GM19452 (cell line): ENCODE measurements at regions not wholly inside any gene's neighbourhood (a gene's known extent, or its start where the extent isn't known, plus 50 kb on each side); places are given as distances from the start of the nearest gene placed in this dataset.

Experiments
- ATAC-seq: cut with Tn5 transposase; IDR thresholded peaks from one replicate; pipeline ENCODE4 v1.9.1; 2021; ENCODE audit not compliant: unreplicated experiment

DNA sequence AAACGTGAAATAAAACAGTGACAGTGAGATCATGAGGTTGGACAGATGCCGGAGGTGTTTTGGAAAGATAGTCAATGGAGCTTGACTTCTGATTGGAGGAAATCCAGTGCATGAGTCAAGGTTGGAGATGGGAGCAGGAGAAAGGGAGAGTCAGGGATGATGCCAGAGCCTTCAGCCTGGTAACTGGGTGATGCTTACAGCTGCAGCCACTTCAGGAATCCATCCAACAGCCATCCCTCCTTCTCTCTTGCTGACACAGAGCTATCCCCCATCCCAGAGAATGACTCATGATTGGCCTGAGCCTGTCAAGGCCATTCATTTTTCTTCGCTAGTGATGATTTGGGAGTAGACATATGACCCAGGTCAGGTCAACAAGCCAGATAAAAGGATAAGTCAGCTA lies 112.8 kb downstream of the SAMD5 start:
- ATAC-seq: no peak

DNA sequence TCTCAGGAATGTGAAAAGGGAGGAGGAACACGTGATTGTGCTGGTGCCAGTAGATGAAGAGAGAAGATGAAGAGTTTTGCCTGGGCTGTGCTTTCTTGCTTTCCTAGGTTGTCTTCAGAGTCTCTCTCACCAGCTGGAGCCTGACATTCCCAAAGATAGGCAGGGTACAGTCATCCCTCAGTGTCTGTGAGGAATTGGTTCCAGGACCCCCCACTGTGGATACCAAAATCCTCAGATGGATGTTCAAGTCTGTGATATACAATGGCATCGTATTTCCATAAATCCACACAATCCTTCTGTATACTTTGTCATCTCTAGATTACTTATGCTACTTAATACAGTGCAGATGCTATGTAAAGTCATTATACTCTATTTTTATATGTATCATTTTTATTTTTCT lies 113.5 kb downstream of the SAMD5 start:
- ATAC-seq: no peak

DNA sequence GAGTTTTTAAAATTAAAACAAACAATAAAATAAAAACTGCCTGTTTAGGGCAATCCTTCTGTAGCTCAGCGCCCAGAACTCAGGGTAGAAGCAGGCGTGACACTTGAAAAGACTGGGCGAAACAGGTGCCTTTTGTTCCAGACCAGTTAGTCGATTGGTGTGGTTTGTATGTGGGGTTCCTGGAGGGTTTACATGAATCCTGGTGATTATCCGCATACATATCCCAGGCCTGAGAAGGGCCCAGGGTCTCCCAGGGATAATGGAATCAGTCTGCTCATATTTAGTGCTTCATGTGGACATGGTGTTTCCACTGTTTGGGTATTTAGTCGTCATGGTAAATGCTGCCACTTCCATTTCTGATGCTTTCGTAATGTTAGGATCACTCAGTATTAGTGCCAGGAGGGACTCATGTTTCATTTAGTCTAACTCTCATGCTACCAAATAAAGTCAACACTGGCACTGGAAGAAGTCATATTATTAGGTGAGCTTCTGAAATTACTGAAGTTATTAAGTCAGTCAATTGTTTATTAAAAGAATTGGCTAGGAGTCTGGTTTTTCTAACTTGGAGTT lies 116.5 kb downstream of the SAMD5 start:
- no peak for ATAC-seq

DNA sequence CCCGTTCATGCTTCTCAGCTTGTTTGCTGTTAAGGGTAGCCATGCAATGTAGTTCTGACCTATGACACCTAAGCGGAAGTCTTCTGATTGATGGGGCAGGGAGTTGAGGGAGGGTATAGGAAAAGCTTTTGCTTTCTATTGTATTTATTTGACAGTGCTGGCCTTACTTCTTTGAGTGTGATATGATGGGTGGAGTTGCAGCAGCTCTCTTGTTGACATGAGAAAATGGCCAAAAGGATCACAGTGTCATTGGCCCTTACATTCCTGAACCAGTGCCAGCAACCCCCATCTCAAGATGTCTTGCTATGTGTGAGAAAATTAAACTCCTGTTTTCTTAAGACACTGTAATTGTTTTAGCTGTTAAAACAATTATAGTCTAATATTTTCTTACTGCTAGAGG lies 117.5 kb downstream of the SAMD5 start:
- ATAC-seq: no peak

DNA sequence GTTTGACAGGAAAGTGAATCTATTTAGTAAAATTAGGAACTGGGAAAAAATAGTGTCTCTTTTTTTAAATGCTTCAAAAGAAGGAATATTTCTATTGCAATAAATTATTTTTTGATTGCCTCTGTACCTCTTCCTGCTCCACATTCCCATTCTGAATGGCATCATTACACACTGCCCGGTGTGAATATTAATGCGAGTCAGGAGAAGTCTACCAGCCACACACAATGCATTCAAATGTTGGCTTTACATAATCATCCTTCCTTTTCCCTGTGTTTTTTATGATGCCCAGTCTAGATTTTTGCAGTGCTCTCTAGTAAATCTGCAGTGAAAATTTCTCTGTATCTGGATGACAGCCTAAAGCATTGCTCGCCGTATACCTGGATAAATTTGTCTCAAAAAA lies 118.9 kb downstream of the SAMD5 start:
- no peak for ATAC-seq

DNA sequence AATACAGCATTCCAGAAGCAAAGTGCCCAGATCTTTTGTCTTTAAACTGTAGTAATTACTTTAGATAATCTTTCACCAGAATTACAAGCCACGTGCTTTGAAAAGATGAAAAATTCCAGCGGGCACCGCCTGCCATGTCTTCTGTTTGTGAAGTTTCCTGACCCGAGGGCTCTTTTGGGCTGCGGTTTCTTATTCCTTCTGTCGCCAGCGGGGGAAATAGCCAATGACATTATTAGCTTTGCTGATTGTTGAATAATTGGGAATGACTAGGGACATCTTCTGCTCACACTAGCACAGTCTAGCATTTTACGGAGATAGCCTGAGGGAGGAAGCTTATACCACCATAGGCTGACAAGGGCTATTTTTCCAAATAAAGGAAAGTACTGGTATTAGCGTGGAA lies 124.7 kb downstream of the SAMD5 start:
- no peak for ATAC-seq

DNA sequence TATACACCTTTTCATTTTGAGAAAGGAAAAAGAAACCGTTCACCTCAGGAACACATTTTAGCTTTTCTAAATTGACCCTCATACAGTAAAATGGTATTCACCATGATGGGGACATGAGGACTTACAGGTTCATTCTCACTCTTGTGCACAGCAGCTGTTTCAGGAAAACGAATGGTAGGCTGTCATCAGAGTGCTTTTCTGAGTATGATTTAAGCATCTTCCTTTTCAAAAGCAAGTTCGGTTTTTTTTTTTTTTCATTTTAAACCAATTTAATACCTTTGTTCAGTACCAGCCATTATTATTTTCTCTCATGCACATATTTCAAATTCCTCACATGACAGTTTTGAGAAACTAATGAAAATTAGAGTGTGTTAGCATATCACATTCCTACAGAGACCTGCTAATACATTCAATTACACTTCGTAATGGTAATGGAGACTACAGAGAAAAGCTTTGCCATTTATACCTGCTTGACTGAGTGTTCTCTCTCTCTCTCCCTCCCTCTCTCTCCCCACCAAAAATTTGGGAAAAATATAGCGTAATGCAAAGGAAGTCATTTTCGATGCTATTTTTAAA lies 129.2 kb downstream of the SAMD5 start:
- ATAC-seq: no peak

DNA sequence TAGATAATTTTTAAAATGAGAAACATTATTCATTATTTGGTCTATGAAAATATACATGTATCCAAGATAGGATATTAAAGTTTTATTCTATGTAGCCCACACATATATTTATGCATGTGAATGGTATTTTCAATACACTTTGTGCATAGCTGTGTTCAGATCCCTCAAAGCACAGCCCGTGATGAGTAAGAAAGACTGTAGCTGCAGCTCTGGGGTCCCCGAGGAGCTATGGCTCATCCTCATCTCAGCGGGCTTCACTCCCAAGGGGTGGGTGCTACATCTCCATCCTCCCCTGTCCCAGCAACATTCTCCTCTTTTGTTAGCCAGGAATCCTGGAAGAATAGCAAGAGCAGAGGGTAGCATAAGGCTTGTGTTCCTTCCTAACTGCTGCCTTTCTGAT lies 130.8 kb downstream of the SAMD5 start:
- no peak for ATAC-seq

DNA sequence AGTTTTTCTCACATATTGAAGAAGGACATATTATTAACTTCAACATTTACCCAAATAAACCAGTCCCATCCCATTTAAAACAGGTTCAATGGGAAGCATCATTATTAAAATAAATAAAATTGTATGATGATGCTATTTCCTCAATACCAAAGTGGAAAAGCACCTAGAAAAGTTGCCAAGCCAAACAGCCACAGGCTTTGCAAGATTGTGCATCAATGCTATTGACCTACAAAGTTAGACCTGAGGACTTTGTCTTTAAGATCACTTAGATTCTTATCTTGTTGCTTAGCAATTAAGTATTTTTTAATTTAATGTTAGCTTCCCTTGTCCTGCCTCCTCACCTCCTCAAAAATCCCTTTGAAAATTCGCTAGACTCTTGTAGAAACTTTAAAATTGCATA lies 132.1 kb downstream of the SAMD5 start:
- ATAC-seq: no peak

DNA sequence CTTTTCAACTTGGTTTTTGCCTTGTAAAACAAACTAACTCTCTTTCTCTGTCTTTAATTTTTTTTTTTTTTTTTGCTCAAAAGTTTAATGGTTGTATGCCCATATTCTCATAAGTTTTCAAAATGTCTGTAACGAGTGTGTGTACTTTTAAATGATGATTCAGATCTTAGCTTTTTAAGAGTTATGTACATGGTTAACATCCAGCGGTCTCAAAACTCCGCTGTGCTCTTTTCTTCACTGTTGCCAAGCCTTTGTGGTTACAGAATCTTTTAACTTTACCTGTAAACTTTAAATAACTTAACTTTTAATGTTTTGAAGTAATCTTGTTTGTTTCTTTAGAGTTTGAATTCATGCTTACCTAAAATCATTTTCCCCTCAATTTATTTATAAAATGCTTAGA lies 133.0 kb downstream of the SAMD5 start:
- ATAC-seq: no peak

DNA sequence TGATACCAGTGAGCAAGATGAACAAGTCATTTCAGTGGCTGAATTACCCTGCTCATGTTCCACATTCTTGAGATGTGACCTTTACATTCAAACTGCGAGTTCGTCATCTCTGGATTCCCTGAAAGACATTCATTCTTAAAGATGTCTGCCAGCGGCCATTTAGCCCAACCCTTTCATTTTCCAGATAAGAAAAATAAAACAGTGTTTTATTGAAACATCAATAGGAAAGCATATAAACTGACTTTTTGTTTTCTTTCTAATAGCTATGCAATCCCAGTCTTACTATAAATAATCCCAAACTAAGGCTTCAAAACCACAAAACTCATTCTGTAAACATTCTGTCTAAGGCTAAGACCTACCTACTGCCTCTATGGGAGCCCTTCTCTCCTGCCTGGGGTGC lies 134.0 kb downstream of the SAMD5 start:
- ATAC-seq: no peak

DNA sequence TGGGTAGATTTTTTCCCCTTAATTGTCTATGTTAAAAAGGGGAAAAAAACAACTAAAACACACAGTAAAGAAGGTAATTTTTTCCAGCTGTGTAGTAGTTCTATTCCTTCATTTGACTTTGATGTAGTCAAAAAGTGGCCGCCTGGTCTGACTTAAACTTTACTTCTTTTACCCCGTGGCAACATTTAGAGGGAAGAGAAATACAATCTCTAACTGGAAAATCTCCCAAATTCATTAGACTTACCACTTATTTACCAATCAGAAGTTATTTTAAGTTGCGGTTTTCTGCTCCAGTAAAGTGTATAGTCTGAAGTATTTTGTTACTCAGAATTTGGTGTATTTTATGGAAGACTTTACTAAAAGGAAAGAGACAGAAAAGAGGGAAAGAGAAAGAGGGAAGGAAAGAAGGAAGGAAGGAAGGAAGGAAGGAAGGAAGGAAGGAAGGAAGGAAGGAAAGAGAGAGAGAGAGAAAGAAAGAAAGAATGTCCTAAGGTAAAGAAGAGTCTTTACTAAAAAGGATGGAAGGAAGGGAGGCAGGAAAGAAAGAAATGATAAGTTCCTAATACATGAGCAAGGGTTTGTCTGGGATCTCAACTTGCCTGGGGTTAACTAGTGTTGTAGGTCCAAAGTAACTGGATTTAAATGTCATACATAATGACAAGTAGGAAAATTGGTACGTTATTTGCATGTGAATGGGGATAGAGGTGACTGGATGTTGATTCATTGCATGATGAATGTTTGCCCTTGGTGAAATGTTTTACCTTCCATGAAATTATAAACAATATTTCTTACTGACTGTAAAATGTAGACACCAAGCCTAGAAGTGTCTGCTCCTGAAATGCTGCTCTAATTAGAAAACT lies 135.1 kb downstream of the SAMD5 start:
- ATAC-seq: no peak

DNA sequence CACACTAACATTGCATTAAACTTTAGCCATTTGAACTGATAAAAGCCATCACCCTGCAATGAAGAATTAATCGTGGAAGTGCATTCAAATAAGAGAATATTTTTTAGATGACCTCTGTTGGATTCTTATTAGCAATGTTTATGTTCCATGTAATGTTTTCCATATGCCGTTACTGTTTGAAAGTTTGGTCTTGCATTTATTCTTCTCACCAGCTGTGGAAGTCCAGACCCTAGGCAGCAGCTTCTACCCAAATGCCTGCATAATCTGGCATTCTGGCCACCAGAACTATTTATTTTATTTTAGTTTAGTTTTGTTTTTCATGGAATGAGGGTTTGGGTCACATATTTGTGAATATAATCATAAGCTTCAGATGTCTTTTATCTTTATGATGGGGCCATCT lies 140.4 kb downstream of the SAMD5 start:
- ATAC-seq: no peak

DNA sequence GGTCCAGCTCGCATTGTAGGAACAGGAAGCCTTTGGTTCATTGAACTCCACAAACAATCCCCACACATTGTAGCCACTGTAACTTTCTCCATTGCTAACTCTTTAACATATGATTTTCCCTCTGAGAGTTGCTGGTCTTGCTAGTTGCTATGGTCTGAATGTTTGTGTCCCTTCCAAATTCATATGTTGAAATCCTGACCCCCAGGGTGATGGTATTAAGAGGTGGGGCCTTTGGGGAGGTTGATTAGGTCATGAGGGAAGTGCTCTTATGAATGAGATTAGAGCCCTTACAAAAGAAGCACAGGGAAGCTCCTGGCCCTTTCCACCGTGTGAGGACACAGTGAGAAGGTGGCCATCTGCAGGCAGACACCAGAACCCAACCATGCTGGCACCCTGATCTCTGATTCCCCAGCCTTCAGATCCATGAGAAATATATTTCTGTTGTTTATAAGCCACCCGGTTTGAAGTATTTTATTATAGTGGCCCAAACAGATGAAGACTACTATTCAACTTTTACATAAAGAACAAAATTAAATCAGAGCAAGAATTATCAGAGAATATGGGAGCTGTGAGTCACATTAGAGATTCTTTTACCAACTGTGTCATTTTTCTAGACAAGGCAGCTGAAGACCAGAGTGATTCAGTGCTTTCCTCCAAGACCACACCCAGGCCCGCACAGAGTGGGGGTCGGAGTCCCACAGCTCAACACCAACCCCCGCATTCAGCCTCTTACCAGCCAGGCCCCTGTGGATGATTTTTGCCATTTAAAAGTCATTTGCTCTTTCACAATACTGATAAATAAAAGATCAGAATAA lies 143.0 kb downstream of the SAMD5 start:
- no peak for ATAC-seq

DNA sequence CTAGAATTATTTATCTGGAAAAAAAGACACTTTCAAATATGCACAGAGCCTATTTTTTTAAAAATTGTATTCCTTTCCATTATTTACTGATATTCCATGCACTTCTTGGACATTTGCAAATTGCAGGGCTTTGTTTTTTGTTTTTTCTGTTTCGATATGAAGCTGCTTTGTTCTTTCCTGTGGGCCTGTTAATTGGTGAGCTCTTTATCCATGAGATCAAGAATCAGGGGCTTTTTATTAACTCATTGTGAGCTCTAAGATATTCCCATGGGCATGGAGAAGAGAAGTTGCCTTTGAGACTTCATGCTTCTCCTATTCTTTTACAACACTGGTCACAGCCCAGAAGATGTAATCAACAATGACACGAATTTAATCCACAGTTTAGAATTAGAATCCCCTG lies 145.1 kb downstream of the SAMD5 start:
- ATAC-seq: no peak

DNA sequence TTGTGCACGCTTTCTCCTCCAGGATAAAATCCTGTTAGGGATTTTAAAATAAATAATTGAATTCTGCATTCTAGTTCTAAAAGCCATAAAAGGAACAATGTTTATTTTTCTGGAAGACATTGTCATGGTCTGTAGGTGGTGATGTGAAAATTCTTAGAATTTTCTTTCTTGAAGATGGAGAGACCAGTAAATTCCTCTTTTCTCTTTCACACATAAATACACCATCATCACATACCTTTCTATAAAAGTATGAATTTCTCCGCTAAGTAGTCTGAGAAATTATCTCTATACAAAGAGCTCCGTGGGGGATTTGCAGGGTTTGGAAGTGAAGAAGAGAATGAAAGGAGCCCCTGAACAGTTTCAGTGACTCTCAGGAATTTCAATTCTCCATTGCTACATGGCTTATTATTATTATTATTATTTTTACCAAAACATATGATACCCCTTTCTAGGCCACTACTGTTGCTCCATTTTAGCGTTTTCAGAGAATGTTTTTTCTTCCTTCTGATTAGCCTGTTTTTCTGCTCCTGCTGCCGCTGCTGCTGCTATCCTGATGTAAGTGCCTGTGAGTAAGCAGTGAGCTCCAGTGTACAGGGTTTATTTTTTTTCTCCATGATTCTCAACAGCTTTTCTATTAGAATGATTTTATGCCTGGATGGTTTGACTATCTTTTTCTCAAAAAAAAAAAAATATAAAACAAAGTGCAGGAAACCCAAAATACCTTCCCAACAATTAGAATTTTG lies 145.8 kb downstream of the SAMD5 start:
- no peak for ATAC-seq

DNA sequence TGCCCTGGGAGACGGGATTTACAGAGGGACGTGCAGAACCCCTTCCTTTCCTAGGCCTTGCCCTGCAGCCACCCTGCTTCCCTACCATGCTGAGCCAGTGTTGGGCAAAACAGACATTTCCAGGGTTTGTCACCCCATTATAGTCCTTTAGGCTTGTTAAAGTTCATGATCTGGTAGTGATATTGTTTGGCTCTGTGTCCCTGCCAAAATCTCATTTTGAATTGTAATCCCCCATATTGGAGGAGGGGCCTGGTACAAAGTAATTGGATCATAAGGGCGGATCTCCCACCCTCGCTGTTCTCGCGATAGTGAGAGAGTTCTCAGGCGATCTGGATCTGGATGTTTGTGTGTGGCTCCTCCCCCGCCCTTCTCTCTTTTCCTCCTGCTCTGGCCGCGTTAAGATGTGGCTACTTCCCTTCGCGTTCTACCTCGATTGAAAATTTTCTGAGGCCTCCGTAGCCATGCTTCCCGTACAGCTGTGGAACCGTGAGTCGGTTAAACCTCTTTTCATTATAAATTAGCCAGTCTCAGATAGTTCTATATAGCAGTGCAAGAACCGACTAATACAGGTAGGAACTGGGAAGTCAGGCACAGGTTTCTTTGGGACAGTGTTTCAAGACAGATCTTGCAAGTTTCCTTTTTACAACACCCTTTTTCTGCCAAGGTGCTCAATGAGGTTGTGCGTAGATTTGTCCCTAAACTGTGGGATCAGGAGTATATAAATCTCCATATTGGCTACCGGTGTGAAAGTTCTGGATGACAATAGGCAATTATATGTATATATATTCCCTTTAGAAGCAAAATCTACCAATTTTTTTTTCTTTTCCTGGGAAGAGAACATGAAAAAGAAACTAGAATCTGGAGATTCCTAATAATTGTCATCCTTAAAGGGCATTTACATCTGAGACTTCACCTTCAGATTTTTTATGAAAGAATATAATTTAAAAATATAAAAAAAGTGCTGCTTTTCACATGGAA lies 152.1 kb downstream of the SAMD5 start:
- no peak for ATAC-seq

DNA sequence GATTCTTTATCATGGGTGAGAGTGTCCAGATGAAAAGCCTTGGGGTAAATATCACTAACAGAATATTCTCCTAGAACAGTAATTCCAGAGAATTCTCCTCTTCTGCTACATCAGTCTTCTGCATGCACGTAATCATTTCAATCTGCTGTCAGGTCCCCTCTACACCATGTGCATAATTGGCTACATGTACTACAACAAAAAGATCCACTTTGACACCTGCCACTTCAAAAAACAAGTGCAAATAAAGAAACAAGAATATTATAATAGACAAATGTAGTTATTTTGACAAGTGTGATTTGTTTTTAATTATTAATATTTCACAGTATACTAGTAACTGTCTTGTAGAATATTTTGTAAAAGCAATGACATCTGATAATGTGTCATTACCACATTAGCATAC lies 154.2 kb downstream of the SAMD5 start:
- no peak for ATAC-seq

DNA sequence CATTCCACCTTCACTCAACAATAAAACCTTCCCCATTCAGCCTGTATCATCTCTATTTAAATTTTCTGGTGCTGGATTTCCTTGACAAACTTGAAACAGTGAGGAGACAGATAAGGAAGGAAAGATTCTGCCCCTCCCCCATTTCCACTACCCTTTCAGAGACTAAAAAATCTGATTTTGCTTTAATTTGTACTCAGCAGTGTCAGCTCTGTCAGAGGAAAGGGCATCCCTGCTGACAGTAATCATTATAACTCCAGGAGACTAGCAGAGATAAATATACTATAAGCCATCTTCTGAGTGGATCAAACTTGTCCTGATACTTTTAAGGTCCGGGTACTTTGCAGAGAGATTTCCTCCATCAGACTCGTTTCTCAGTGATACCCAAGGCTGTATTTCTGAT lies 155.6 kb downstream of the SAMD5 start:
- no peak for ATAC-seq

DNA sequence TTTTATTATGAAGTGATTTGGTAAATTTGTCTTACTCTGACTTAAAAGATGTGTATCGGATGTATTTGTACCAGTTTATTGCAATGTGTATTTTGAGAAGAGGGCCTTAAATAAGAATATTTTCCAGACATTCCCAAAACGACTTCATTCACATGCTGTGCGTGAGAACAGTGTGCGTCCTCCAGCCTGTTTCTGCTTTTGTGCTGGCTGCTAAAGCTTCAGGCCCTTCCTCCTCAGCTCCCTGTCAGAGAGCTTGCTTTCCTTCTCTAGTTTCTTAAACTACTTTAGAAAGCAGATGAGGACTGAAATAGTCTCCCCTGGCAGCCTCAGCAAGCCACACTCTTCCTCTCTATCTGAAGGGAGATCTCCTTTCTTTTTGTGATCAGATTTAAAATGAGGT lies 157.8 kb downstream of the SAMD5 start:
- ATAC-seq: no peak
